ENCODE measurements at regions not wholly inside any gene's neighbourhood (a gene's known extent, or its start where the extent isn't known, plus 50 kb on each side); places are given as distances from the start of the nearest gene placed in this dataset.
A peak's percentile ranks its signal among the peaks of the same experiment; 100 is the strongest.
"Not testable (repeated sequence)": the region's sequence is repeated elsewhere in the genome, so short reads cannot be mapped to it uniquely, and the experiment has no call there.

- no peak for DNase-seq
Measured at GRCh38 chr1:101373570-101373969, 136.8 kb downstream of the S1PR1 start.

DNA sequence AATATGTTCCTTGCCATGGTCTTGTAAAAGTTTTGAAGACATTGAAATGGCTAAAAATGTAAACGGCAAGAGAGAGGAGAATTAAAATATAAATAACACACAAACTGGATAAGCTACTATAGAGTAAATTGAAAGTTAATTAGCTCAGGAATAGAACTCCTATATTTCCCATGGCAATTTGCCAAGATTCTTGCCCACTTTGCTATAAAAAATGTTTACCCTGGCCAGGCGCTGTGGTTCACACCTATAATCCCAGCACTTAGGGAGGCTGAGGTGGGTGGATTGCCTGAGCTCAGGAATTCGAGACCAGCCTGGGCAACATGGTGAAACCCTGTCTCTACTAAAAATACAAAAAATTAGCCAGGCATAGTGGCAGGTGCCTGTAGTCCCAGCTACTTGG lies 138.6 kb downstream of the S1PR1 start:
- DNase-seq, result not testable (repeated sequence)

GRCh38 chr1:101376121-101377083 lies 139.6 kb downstream of the S1PR1 start:
- DNase-seq, result peak; percentile 35

DNA sequence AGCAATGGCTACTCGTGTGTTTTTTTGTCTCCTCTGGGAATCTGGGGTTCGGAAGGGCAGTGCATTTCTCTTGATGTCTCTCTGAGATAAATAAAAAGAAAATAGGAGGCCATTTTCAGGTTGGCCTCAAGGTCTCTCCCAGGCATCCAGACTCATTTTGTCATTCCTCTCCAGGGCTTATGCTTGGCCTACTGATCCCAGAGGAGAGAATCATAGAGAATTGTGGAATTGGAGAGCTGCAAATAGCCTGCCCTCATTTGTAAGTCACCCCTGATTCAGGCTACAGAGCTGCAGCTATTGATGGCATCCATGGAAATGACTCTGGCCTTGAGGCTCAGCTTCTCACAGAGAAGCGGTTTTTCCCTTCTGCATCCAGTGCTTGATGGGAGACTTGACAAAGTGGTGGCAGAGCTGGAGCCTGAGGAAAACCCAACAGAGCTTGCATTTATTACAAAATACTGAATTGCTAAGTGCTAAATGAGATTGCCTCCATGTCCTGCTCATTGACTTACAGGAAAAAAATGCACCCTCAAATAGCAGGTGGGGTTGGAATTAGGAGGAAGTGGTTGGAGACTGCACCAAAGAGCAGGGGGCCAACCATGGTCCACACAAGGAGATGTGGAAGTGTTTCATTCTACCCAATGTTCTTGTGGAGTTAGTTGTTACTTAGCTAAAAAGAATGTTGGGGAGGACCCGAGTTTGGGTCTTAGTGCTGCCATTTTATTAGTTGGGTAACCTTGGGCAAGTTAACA lies 140.4 kb downstream of the S1PR1 start:
- no peak for DNase-seq

- no peak for DNase-seq
Measured at GRCh38 chr1:101379037-101379436, 142.2 kb downstream of the S1PR1 start.

- DNase-seq, result no peak
Measured at GRCh38 chr1:101379950-101380349, 143.1 kb downstream of the S1PR1 start.

- DNase-seq, result no peak
Measured at GRCh38 chr1:101382135-101382534, 145.3 kb downstream of the S1PR1 start.

- DNase-seq, result no peak
Measured at GRCh38 chr1:101388904-101389546, 152.2 kb downstream of the S1PR1 start.

DNA sequence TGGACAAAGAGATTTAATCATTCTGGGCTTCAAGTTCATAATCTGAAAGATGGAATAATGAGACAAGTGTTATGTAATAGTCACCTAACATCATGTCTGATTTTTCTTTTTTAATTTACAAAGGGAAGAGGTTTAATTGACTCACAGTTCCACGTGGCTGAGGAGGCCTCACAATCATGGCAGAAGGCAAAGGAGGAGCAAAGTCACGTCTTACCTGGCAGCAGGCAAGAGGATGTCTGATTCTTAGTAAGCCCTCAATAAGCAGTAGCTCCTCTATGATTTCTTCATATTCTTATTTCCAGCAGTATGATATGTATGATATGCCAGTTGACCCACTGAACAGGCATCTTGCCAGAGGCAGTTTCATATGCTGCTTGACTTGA lies 152.7 kb downstream of the S1PR1 start:
- DNase-seq, result no peak

- no peak for DNase-seq
Measured at GRCh38 chr1:101392552-101392951, 155.7 kb downstream of the S1PR1 start.

DNA sequence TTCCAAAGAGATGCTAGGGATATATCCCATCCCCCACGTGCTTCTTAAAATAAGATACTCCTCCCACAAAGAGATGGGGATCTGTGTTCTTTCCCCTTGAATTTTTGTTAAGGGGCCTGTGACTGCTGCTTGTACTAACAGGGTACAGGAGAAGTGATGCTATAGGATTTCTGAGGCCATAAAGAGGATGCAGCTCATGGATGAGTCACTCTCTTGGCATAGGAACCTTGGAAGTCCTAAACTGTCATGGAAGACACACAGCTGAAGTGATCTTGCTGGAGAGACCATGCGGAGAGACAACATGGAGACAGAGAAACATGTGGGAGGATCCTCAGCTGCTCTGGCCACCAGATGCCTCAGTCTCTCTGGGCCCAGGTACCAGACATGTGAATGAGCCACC lies 157.2 kb downstream of the S1PR1 start:
- DNase-seq, result no peak

- peak; percentile 27 for DNase-seq
Measured at GRCh38 chr1:101399222-101399621, 162.4 kb downstream of the S1PR1 start.

GRCh38 chr1:101406271-101406670 lies 169.5 kb downstream of the S1PR1 start:
- no peak for DNase-seq

DNA sequence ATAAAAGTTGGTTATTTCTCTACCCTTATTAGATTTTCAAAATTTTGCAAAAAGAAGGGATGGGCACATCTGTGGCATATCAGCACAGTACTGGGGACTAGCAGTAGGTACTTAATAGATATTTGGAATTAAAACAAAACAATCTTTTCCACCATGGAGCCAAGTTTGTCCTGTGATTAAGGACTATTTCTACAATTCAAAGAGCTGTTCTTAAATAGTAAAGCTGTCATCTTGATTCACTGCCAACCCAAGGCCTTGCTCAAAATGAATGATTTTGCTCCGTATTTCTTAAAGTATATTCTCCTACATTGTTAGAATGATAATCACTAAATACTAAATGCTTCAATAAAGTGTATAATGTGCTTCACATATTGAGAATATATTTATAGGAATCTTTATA lies 169.9 kb downstream of the S1PR1 start:
- DNase-seq, result no peak

DNA sequence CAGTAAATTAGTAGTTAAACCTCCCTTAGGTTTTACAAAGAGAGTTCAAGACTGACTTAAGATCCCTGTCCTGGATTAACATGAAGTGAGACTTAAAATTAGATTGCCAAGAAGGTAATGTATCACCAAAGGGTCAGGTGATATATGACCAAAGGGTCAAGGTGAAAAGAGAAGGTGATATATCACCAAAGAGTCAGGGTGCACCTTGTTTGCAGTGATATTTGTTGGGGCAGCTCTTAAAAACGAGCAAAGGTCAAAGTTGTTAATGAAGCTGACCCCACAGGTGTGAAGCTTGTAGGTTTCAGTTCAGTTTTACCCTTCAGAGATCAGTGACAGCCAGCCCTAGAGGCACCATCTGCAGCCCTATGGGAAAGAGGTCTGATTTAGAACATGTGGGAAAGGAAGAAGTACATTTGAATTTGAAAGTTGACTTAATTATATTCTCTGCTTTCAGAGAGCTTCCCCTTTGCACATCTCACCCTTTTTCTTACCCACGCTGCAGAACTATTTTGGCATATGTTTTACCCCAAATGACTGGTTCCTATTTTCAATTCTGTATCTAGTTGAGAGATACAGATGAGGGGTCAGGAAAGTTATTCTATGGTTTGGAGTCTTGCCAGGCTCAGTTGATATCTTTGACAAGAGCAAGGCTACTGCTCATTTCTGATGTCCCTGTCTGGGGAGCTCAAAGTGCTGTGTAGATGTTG lies 170.8 kb downstream of the S1PR1 start:
- no peak for DNase-seq

- DNase-seq, result no peak
Measured at GRCh38 chr1:101408212-101409042, 171.6 kb downstream of the S1PR1 start.

DNA sequence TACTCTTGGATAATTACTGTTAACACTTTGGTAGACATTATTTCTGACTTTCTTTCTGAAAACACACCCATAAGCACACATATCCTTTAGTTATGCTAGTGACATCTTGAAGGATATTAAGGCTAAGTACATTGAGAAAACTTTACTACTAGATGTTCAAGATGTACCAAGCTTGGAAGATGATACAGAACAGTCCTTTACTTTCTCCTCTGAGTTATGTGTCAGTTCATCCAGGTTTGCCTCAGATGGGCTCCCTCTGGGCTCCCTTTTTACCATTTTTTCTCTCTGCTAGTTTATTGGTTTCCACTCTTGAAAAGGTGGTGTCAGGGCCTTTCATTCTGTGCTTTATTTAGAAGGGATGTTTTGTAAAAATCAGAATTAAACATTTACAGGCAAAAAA lies 172.3 kb downstream of the S1PR1 start:
- DNase-seq, result no peak

GRCh38 chr1:101410048-101410878 lies 173.4 kb downstream of the S1PR1 start:
- no peak for DNase-seq

DNA sequence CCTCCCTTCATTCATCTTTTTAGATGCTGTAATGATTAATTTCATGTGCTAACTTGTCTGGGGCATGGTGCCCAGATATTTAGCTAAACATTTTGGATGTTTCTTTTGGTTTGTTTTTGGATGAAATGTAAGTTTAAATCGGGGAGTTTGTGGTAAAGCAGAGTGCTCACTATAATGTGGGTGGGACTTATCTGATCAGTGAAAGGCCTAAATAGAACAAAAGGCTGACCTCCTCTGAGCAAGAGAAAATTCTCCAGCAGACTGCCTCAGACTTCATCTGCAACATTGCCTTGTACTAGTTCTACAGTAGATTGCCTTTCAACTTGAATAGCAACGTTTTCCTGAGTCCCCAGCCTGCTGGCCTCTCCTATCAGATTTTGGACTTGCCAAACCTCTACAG lies 183.6 kb downstream of the S1PR1 start:
- DNase-seq, result no peak

DNA sequence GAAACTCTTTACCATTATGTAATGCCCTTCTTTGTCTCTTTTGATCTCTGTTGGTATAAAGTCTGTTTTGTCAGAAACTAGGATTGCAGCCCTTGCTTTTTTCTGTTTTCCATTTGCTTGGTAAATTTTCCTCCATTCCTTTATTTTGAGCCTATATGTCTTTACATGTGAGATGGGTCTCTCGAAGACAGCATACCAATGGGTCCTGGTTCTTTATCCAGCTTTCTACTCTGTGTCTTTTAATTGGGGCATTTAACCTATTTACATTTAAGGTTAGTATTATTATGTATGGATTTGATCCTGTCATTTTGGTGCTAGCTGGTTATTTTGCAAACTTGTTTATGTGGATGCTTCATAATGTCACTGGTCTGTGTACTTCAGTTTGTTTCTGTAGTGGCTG lies 191.3 kb downstream of the S1PR1 start:
- DNase-seq, result not testable (repeated sequence)

GRCh38 chr1:101428562-101428961 lies 191.7 kb downstream of the S1PR1 start:
- no peak for DNase-seq

Measured in NCI-H2227 treated with DMSO at 0.1 percent for 48 hours (cell line).